Endothelial cell of umbilical vein (primary cell): ENCODE measurements at regions not wholly inside any gene's neighbourhood (a gene's known extent, or its start where the extent isn't known, plus 50 kb on each side); places are given as distances from the start of the nearest gene placed in this dataset.

Experiments
- BruUV-seq: library from RNA; stranded (reverse); fragments of 400-500 nt; replicated peaks from 2 replicates; lab custom pipeline; 2021; lab: Mats Ljungman, UMichigan
- CTCF ChIA-PET: fragments of 300-600, 350-600 bp; sonication (Branson Sonifier 250); formaldehyde crosslinking; loops from one replicate; lab custom pipeline; 2021; ENCODE audit warnings: antibody characterized with exemption, inconsistent platforms; lab: Charles Lee
- POLR2A ChIA-PET: fragments of 300-600, 350-600 bp; sonication (Branson Sonifier 250); formaldehyde crosslinking; loops from one replicate; lab custom pipeline; 2021; ENCODE audit warnings: antibody characterized with exemption, inconsistent platforms; lab: Charles Lee
- DNase-seq: peaks from one replicate; pipeline ENCODE4 v3.0.0-alpha.2; 2011; ENCODE audit warnings: low read depth, low spot score
- FAIRE-seq: peaks from 2 replicates; lab custom pipeline; 2011; peaks lifted over from hg19 to GRCh38; lab: Jason Lieb, UNC
- H2AFZ ChIP-seq: 2 replicates; pipeline ENCODE4 v1.6.0; 2012; ENCODE audit warnings: low read depth, low read length, control low read depth, inconsistent platforms
- H3K27ac ChIP-seq: 2 replicates; pipeline ENCODE4 v1.5.1; 2011; ENCODE audit warnings: low read depth, mild to moderate bottlenecking, control low read depth, low read length, moderate library complexity; ENCODE audit not compliant: insufficient read depth
- H3K27me3 ChIP-seq, 2 experiments: 2 replicates each; pipeline versions ENCODE4 v1.6.0 to v1.6.1; 2011; ENCODE audit warnings: low read length in 2 of 2, mixed read lengths in 1 of 2; ENCODE audit not compliant: control insufficient read depth in 2 of 2, insufficient read depth in 2 of 2
- H3K36me3 ChIP-seq, 2 experiments: 2 replicates in 1 of 2; 3 replicates in 1 of 2; pipeline ENCODE4 v1.5.1; 2011; ENCODE audit warnings: low read length in 2 of 2, mild to moderate bottlenecking in 1 of 2, moderate library complexity in 1 of 2; ENCODE audit not compliant: control insufficient read depth in 2 of 2, insufficient read depth in 2 of 2; ENCODE audit errors: extremely low read depth in 1 of 2
- H3K4me1 ChIP-seq: 3 replicates; pipeline ENCODE4 v1.5.1; 2011; ENCODE audit warnings: mild to moderate bottlenecking, low read length; ENCODE audit not compliant: control insufficient read depth, insufficient read depth; ENCODE audit errors: extremely low read depth
- H3K4me2 ChIP-seq: 2 replicates; pipeline ENCODE4 v1.6.1; 2011; ENCODE audit warnings: low read length, control low read depth, mixed read lengths; ENCODE audit not compliant: insufficient read depth
- H3K4me3 ChIP-seq, 3 experiments: fragments of 200-600 bp in 1 of 3; sonication (generic), shearing (Covaris generic) in 1 of 3; replicated peaks in 1 of 3; 2 replicates each; pipeline ENCODE4 v1.5.1; 2011 to 2016; ENCODE audit warnings: control low read depth in 3 of 3, low read length in 3 of 3, mild to moderate bottlenecking in 2 of 3, inconsistent platforms in 1 of 3, low read depth in 1 of 3, moderate library complexity in 1 of 3; ENCODE audit not compliant: insufficient read depth in 1 of 3
- H3K79me2 ChIP-seq: 2 replicates; pipeline ENCODE4 v1.6.0; 2012; ENCODE audit warnings: low read length, inconsistent platforms; ENCODE audit not compliant: control insufficient read depth, insufficient read depth
- H3K9ac ChIP-seq: replicated peaks from 2 replicates; pipeline ENCODE3; 2011; ENCODE audit warnings: low read length, control low read depth; ENCODE audit not compliant: insufficient read depth; ENCODE audit errors: extremely low read depth
- H3K9me1 ChIP-seq: replicated peaks from 3 replicates; pipeline ENCODE4 v1.6.0; 2011; ENCODE audit warnings: mild to moderate bottlenecking, low read length; ENCODE audit not compliant: control insufficient read depth, insufficient read depth; ENCODE audit errors: extremely low read depth
- H3K9me3 ChIP-seq: replicated peaks from 2 replicates; pipeline ENCODE4 v1.5.1; 2012; ENCODE audit warnings: low read length, inconsistent platforms; ENCODE audit not compliant: control insufficient read depth, insufficient read depth
- H4K20me1 ChIP-seq: replicated peaks from 2 replicates; pipeline ENCODE3; 2011; ENCODE audit warnings: mild to moderate bottlenecking, low read length; ENCODE audit not compliant: control insufficient read depth, insufficient read depth; ENCODE audit errors: extremely low read depth
- EZH2 ChIP-seq: IDR thresholded peaks from 2 replicates; pipeline ENCODE4 v1.6.1; 2012; ENCODE audit warnings: borderline replicate concordance, low read depth, mild to moderate bottlenecking, moderate library complexity, low read length, inconsistent platforms; ENCODE audit not compliant: severe bottlenecking
- FOS ChIP-seq: IDR thresholded peaks from 2 replicates; pipeline ENCODE4 v1.6.1; 2011; ENCODE audit warnings: mild to moderate bottlenecking, low read length, moderate library complexity, borderline replicate concordance; ENCODE audit not compliant: insufficient read depth
- GATA2 ChIP-seq: IDR thresholded peaks from 2 replicates; pipeline ENCODE4 v1.7.0; 2011; ENCODE audit warnings: low read depth, mild to moderate bottlenecking, moderate library complexity, mixed read lengths, low read length; ENCODE audit not compliant: insufficient read length, insufficient read depth
- JUN ChIP-seq: IDR thresholded peaks from 2 replicates; pipeline ENCODE4 v1.6.1; 2011; ENCODE audit warnings: borderline replicate concordance, low read depth; ENCODE audit not compliant: insufficient read length, insufficient read depth
- POLR2AphosphoS5 ChIP-seq: IDR thresholded peaks from 2 replicates; pipeline ENCODE4 v1.6.1; 2012; ENCODE audit warnings: low read depth, mild to moderate bottlenecking, control low read depth, low read length, moderate library complexity; ENCODE audit not compliant: insufficient read depth
- dilution Hi-C: fragments of 300-500 bp; cut with MboI; formaldehyde crosslinking; loops from one replicate; pipeline ENCODE4 v1.15.0; 2019; ENCODE audit warnings: low sequenced_read_pairs; ENCODE audit not compliant: extremely low pct_ligation_motif_present
- intact Hi-C: fragments of 100-400 bp; cut with micrococcal nuclease; formaldehyde crosslinking; loops from one replicate; pipeline ENCODE4 v1.10.0; 2022
- TF ChIP-seq, protein P1 (sequence below): IDR thresholded peaks from 2 replicates; pipeline ENCODE4 v1.6.1; 2011; ENCODE audit not compliant: insufficient read depth, insufficient read length
- TF ChIP-seq, protein P2 (sequence below), 2 donors: IDR thresholded peaks; 1 replicate in 1 of 2; 2 replicates in 1 of 2; pipeline ENCODE4 v1.5.1; 2011; ENCODE audit warnings: low read length in 2 of 2, mild to moderate bottlenecking in 2 of 2, moderate library complexity in 2 of 2, control low read depth in 1 of 2, inconsistent platforms in 1 of 2, low read depth in 1 of 2; ENCODE audit not compliant: insufficient read depth in 1 of 2; ENCODE audit errors: extremely low read depth in 1 of 2

DNA sequence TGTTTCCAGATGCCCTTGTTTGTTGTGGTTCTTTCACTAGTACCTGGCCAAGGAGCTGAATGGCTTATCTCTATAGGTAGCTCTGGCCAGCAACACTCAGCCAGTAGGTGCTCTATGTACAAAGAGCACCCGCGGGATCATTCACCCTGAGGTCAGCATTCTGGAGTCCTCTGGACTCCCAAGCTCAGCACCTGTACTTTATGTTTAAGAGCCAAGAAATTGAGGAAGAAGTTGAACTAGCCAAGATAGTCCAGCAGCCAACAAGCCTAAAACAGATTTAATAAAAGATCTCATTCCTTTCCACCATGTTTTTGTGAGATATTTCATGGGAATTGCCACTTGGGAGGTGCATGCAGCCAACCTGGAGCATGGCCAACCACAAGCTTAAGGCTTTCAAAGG lies 242.6 kb upstream of the PAPPA start:
- CTCF ChIA-PET: no interaction called here

DNA sequence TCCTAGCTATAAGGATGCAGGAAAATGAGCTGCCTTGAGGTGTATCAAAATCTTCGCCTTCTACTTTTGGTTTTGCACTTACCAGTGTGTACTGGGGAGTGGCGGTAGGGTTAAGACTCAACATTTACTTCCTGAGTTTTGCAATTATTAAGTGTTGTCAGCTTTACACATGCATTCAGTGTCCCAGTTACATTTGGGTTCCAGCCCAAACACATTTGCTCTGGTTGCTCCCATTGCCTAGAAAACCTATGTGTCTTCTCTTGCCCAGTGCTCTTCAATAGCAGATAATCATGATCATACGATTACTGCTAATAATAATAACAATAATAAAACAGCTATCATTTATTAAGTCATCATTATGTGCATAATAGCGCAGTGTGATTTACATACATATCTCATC lies 241.5 kb upstream of the PAPPA start:
- H3K4me2 ChIP-seq: no peak overlapping the region
- H3K27me3 ChIP-seq: no peaks in the 10 kb centered on the region
- H2AFZ ChIP-seq: no peak overlapping the region
- no peak overlapping the region for H3K4me3 ChIP-seq
- H3K36me3 ChIP-seq: no peaks in the 10 kb centered on the region
- no peak for FAIRE-seq
- POLR2A ChIA-PET: no interaction called here
- H3K9me1 ChIP-seq: no peaks in the 10 kb centered on the region
- H3K9ac ChIP-seq: no peak overlapping the region
- dilution Hi-C loops (no loop called here), intact Hi-C loops (no loop called here)
- peaks cover 4% of the 10 kb centered on the region for H3K9me3 ChIP-seq
- no peaks in the 10 kb centered on the region for H3K79me2 ChIP-seq
- no TSS peak for BruUV-seq
- no peak for TF ChIP-seq JUN
- no peak for TF ChIP-seq GATA2
- TF ChIP-seq, protein P1, sequence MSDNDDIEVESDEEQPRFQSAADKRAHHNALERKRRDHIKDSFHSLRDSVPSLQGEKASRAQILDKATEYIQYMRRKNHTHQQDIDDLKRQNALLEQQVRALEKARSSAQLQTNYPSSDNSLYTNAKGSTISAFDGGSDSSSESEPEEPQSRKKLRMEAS: no peak
- TF ChIP-seq, protein P2, sequence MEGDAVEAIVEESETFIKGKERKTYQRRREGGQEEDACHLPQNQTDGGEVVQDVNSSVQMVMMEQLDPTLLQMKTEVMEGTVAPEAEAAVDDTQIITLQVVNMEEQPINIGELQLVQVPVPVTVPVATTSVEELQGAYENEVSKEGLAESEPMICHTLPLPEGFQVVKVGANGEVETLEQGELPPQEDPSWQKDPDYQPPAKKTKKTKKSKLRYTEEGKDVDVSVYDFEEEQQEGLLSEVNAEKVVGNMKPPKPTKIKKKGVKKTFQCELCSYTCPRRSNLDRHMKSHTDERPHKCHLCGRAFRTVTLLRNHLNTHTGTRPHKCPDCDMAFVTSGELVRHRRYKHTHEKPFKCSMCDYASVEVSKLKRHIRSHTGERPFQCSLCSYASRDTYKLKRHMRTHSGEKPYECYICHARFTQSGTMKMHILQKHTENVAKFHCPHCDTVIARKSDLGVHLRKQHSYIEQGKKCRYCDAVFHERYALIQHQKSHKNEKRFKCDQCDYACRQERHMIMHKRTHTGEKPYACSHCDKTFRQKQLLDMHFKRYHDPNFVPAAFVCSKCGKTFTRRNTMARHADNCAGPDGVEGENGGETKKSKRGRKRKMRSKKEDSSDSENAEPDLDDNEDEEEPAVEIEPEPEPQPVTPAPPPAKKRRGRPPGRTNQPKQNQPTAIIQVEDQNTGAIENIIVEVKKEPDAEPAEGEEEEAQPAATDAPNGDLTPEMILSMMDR (IDR thresholded peaks at IDR 0.05; ENCODE audit: extremely low read depth in 1 of 2, insufficient read depth in 1 of 2, low read depth in 1 of 2, low read length in 2 of 2): no peak
- no peak for TF ChIP-seq FOS
- no peaks in the 10 kb centered on the region for H3K4me1 ChIP-seq
- no peak for DNase-seq
- no peaks in the 10 kb centered on the region for H4K20me1 ChIP-seq
- CTCF ChIA-PET: no interaction called here
- no peak overlapping the region for H3K27ac ChIP-seq

More for the DNA sequence above, 242.6 kb upstream of the PAPPA start:
- no TSS peak for BruUV-seq
- H3K36me3 ChIP-seq: no peaks in the 10 kb centered on the region
- dilution Hi-C loops: no loop called here
- no peaks in the 10 kb centered on the region for H4K20me1 ChIP-seq
- peaks cover 4% of the 10 kb centered on the region for H3K9me3 ChIP-seq
- no peak overlapping the region for H3K4me2 ChIP-seq
- intact Hi-C loops: no loop called here
- H3K4me1 ChIP-seq: no peaks in the 10 kb centered on the region
- no peak overlapping the region for H3K27ac ChIP-seq
- no peak overlapping the region for H3K4me3 ChIP-seq
- FAIRE-seq: no peak
- H3K9me1 ChIP-seq: no peaks in the 10 kb centered on the region
- no peaks in the 10 kb centered on the region for H3K27me3 ChIP-seq
- DNase-seq: no peak
- H2AFZ ChIP-seq: no peak overlapping the region
- TF ChIP-seq JUN (no peak), EZH2 (no peak), POLR2AphosphoS5 (no peak), FOS (no peak), GATA2 (no peak)
- TF ChIP-seq, protein P1: no peak
- TF ChIP-seq, protein P2 (IDR thresholded peaks at IDR 0.05; ENCODE audit: extremely low read depth in 1 of 2, insufficient read depth in 1 of 2, low read depth in 1 of 2, low read length in 2 of 2): no peak
- no peak overlapping the region for H3K9ac ChIP-seq
- POLR2A ChIA-PET: no interaction called here
- H3K79me2 ChIP-seq: no peaks in the 10 kb centered on the region
